ENCODE measurements at regions not wholly inside any gene's neighbourhood (a gene's known extent, or its start where the extent isn't known, plus 50 kb on each side); places are given as distances from the start of the nearest gene placed in this dataset.

- Histone ChIP-seq H3K27me3 (ENCODE audit: control insufficient read depth in 1 of 2, insufficient read depth in 2 of 2, low read length in 2 of 2) (no peaks in the 10 kb centered on the region), H3K4me2 (ENCODE audit: low read depth, low read length) (no peak overlapping the region), H3K4me1 (ENCODE audit: insufficient read depth, low read length) (no peaks in the 10 kb centered on the region), H4K20me1 (ENCODE audit: insufficient read depth, low read length) (no peaks in the 10 kb centered on the region), H2AFZ (ENCODE audit: low read length) (no peak overlapping the region), H3K79me2 (ENCODE audit: insufficient read depth, low read length) (no peaks in the 10 kb centered on the region), H3K9ac (ENCODE audit: insufficient read depth, low read depth, low read length) (no peak overlapping the region), H3K9me3 (ENCODE audit: low read length) (no peaks in the 10 kb centered on the region), H3K36me3 (replicated peaks in 1 of 2; ENCODE audit: control insufficient read depth in 1 of 2, insufficient read depth in 2 of 2, low read length in 2 of 2) (no peaks in the 10 kb centered on the region), H3K4me3 (replicated peaks in 1 of 3; ENCODE audit: insufficient read depth in 1 of 3, low read depth in 2 of 3, low read length in 3 of 3) (no peak overlapping the region), H3K27ac (ENCODE audit: extremely low read length, insufficient read depth, low read length) (no peak overlapping the region)
- CTCF ChIA-PET (ENCODE audit: low intra/inter-chr PET ratio, low total read pairs) = no interaction called here
- BruUV-seq (replicated peaks) = no TSS peak
- TF ChIP-seq TP53 (CRISPR knock-in tag; conservative IDR thresholded peaks at IDR 0.05) = no peak
- no peak for TF ChIP-seq ZNF468 (CRISPR knock-in tag; IDR thresholded peaks at IDR 0.05)
- no peak for TF ChIP-seq SMAD9 (CRISPR knock-in tag; IDR thresholded peaks at IDR 0.05)
- no peak for TF ChIP-seq CBX1 (IDR thresholded peaks at IDR 0.05; ENCODE audit: low read depth)
- no peak for TF ChIP-seq MXI1 (IDR thresholded peaks at IDR 0.05; ENCODE audit: borderline replicate concordance, low read depth, low read length)
- no peak for TF ChIP-seq ZFP36L2 (CRISPR knock-in tag; IDR thresholded peaks at IDR 0.05)
- TF ChIP-seq IKZF4 (CRISPR knock-in tag; IDR thresholded peaks at IDR 0.05; ENCODE audit: borderline replicate concordance, low read depth, not compliant biosample characterization) = no peak
- TF ChIP-seq SMYD3 (CRISPR knock-in tag; IDR thresholded peaks at IDR 0.05) = no peak
- no peak for TF ChIP-seq PBX3 (CRISPR knock-in tag; IDR thresholded peaks at IDR 0.05; ENCODE audit: borderline replicate concordance)
- TF ChIP-seq ATF4 (CRISPR knock-in tag; IDR thresholded peaks at IDR 0.05) = no peak
- intact Hi-C loops (cut with micrococcal nuclease; ENCODE audit: unreplicated experiment) (no loop called here), in situ Hi-C loops (cut with HindIII; ENCODE audit: extremely low pct_ligation_motif_present, low pct_unique_long_range_greater_than_20kb) (no loop called here)
- DNase-seq (ENCODE audit: low spot score) (no peak), FAIRE-seq (no peak), ATAC-seq (no peak)
- 0% methylated on average over 1 of the region's 1 CpG for WGBS (ENCODE audit: low lambda C conversion rate)
- POLR2A ChIA-PET = no interaction called here
Measured at GRCh38 chr12:76226956-76227355, 121.3 kb downstream of the BBS10 start.
